ENCODE measurements at regions not wholly inside any gene's neighbourhood (a gene's known extent, or its start where the extent isn't known, plus 50 kb on each side); places are given as distances from the start of the nearest gene placed in this dataset.

- no peak for DNase-seq
- intact Hi-C loops (cut with DNase I; ENCODE audit: low total_unique reads) (no loop called here), in situ Hi-C loops (cut with MboI; ENCODE audit: low sequenced_read_pairs in 4 of 4) (no loop called here)
- H3K4me3 ChIP-seq = no peak overlapping the region
- no peak for ATAC-seq
- H3K4me1 ChIP-seq = no peaks in the 10 kb centered on the region
- H3K27me3 ChIP-seq = no peaks in the 10 kb centered on the region
- no peaks in the 10 kb centered on the region for H3K9me3 ChIP-seq
- H3K27ac ChIP-seq = no peak overlapping the region
- H3K36me3 ChIP-seq = no peaks in the 10 kb centered on the region
- no peak for TF ChIP-seq CTCF (IDR thresholded peaks at IDR 0.05 in 4 of 5, conservative IDR thresholded peaks at IDR 0.05 in 1 of 5)
- no peak for TF ChIP-seq POLR2A (IDR thresholded peaks at IDR 0.05)
These were observed 84.2 kb upstream of the ERCC6L2 start for GRCh38 chr9:95791286-95791685.

- Histone ChIP-seq H3K27me3 (no peaks in the 10 kb centered on the region), H3K4me1 (no peaks in the 10 kb centered on the region), H3K9me3 (no peaks in the 10 kb centered on the region), H3K27ac (no peak overlapping the region), H3K4me3 (no peak overlapping the region), H3K36me3 (no peaks in the 10 kb centered on the region)
- in situ Hi-C loops (cut with MboI; ENCODE audit: low sequenced_read_pairs in 4 of 4) = no loop called here
- DNase-seq = no peak
- ATAC-seq = no peak
- intact Hi-C loops (cut with DNase I; ENCODE audit: low total_unique reads) = no loop called here
- no peak for TF ChIP-seq POLR2A (IDR thresholded peaks at IDR 0.05)
- TF ChIP-seq CTCF (IDR thresholded peaks at IDR 0.05 in 4 of 5, conservative IDR thresholded peaks at IDR 0.05 in 1 of 5) = no peak
These were observed 86.9 kb upstream of the ERCC6L2 start for GRCh38 chr9:95788521-95788991.

GRCh38 chr9:95788021-95788420 lies 87.5 kb upstream of the ERCC6L2 start:
- H3K4me1 ChIP-seq = no peaks in the 10 kb centered on the region
- no peak overlapping the region for H3K27ac ChIP-seq
- H3K36me3 ChIP-seq = no peaks in the 10 kb centered on the region
- H3K9me3 ChIP-seq = no peaks in the 10 kb centered on the region
- in situ Hi-C loops (cut with MboI; ENCODE audit: low sequenced_read_pairs in 4 of 4) = no loop called here
- DNase-seq = no peak
- H3K4me3 ChIP-seq = no peak overlapping the region
- no peak for ATAC-seq
- no peak for TF ChIP-seq CTCF (IDR thresholded peaks at IDR 0.05 in 4 of 5, conservative IDR thresholded peaks at IDR 0.05 in 1 of 5)
- TF ChIP-seq POLR2A (IDR thresholded peaks at IDR 0.05) = no peak
- intact Hi-C loops (cut with DNase I; ENCODE audit: low total_unique reads) = no loop called here
- no peaks in the 10 kb centered on the region for H3K27me3 ChIP-seq

GRCh38 chr9:95785209-95785608 lies 90.3 kb upstream of the ERCC6L2 start:
- in situ Hi-C loops (cut with MboI; ENCODE audit: low sequenced_read_pairs in 4 of 4) = no loop called here
- H3K9me3 ChIP-seq = no peaks in the 10 kb centered on the region
- H3K36me3 ChIP-seq = no peaks in the 10 kb centered on the region
- TF ChIP-seq POLR2A (IDR thresholded peaks at IDR 0.05) (no peak), CTCF (IDR thresholded peaks at IDR 0.05 in 4 of 5, conservative IDR thresholded peaks at IDR 0.05 in 1 of 5) (no peak)
- no peak for DNase-seq
- H3K4me1 ChIP-seq = no peaks in the 10 kb centered on the region
- H3K27me3 ChIP-seq = no peaks in the 10 kb centered on the region
- intact Hi-C loops (cut with DNase I; ENCODE audit: low total_unique reads) = no loop called here
- no peak overlapping the region for H3K4me3 ChIP-seq
- H3K27ac ChIP-seq = no peak overlapping the region
- no peak for ATAC-seq

GRCh38 chr9:95784318-95784717 lies 91.2 kb upstream of the ERCC6L2 start:
- ATAC-seq = no peak

More at GRCh38 chr9:95784318-95784717, 91.2 kb upstream of the ERCC6L2 start:
- Histone ChIP-seq H3K9me3 (no peaks in the 10 kb centered on the region), H3K4me3 (no peak overlapping the region), H3K27ac (no peak overlapping the region), H3K36me3 (no peaks in the 10 kb centered on the region), H3K27me3 (no peaks in the 10 kb centered on the region), H3K4me1 (no peaks in the 10 kb centered on the region)
- TF ChIP-seq CTCF (IDR thresholded peaks at IDR 0.05 in 4 of 5, conservative IDR thresholded peaks at IDR 0.05 in 1 of 5) (no peak), POLR2A (IDR thresholded peaks at IDR 0.05) (no peak)
- intact Hi-C loops (cut with DNase I; ENCODE audit: low total_unique reads) = no loop called here
- DNase-seq = no peak
- in situ Hi-C loops (cut with MboI; ENCODE audit: low sequenced_read_pairs in 4 of 4) = no loop called here

All from gastrocnemius medialis (tissue), 4 donors.